ENCODE measurements at regions not wholly inside any gene's neighbourhood (a gene's known extent, or its start where the extent isn't known, plus 50 kb on each side); places are given as distances from the start of the nearest gene placed in this dataset.

- TF ChIP-seq, protein P1, sequence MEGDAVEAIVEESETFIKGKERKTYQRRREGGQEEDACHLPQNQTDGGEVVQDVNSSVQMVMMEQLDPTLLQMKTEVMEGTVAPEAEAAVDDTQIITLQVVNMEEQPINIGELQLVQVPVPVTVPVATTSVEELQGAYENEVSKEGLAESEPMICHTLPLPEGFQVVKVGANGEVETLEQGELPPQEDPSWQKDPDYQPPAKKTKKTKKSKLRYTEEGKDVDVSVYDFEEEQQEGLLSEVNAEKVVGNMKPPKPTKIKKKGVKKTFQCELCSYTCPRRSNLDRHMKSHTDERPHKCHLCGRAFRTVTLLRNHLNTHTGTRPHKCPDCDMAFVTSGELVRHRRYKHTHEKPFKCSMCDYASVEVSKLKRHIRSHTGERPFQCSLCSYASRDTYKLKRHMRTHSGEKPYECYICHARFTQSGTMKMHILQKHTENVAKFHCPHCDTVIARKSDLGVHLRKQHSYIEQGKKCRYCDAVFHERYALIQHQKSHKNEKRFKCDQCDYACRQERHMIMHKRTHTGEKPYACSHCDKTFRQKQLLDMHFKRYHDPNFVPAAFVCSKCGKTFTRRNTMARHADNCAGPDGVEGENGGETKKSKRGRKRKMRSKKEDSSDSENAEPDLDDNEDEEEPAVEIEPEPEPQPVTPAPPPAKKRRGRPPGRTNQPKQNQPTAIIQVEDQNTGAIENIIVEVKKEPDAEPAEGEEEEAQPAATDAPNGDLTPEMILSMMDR (IDR thresholded peaks at IDR 0.05) = no peak
- no peak for TF ChIP-seq POLR2A (IDR thresholded peaks at IDR 0.05)
Measured at GRCh38 chr22:19635644-19636043, 78.7 kb upstream of the SEPTIN5 start.

All from thyroid gland (tissue), 4 donors.